HepG2 (cell line): ENCODE measurements at regions not wholly inside any gene's neighbourhood (a gene's known extent, or its start where the extent isn't known, plus 50 kb on each side); places are given as distances from the start of the nearest gene placed in this dataset.

Source experiments
- ATAC-seq: fragments of 200-7000 bp; cut with Tn5 transposase; 3 replicates; pipeline ENCODE4 v1.9.1; 2020; ENCODE audit warnings: mild to moderate bottlenecking, moderate library complexity
- BruUV-seq: library from RNA; stranded (reverse); fragments of 400-500 nt; replicated peaks from 2 replicates; lab custom pipeline; 2021; lab: Mats Ljungman, UMichigan
- CTCF ChIA-PET: fragments of 300-600 bp; formaldehyde crosslinking; extraction: SDS; loops from one replicate; lab custom pipeline; 2021; ENCODE audit warnings: low total read pairs, inconsistent platforms, low intra/inter-chr PET ratio; lab: Yijun Ruan, JAX
- POLR2A ChIA-PET: fragments of 350-600 bp; sonication (Branson Sonifier 250); formaldehyde crosslinking; loops from one replicate; lab custom pipeline; 2020; ENCODE audit warnings: antibody characterized with exemption, inconsistent platforms; lab: Yijun Ruan, JAX
- DNase-seq: peaks from one replicate; pipeline ENCODE4 v3.0.0-alpha.2; 2015; ENCODE audit warnings: low spot score
- FAIRE-seq: peaks from 3 replicates; lab custom pipeline; 2011; peaks lifted over from hg19 to GRCh38; lab: Jason Lieb, UNC
- H2AFZ ChIP-seq: one replicate; pipeline ENCODE4 v1.6.1; 2011; ENCODE audit warnings: low read length, inconsistent platforms
- H3K27ac ChIP-seq: fragments of 300-600 bp; 3 replicates; pipeline ENCODE4 v1.8.0; 2011; ENCODE audit warnings: mixed run types, mild to moderate bottlenecking, mixed read lengths, low read length, inconsistent platforms; ENCODE audit not compliant: insufficient read depth; ENCODE audit errors: extremely low read length
- H3K27me3 ChIP-seq, 2 experiments: fragments of 200-600 bp in 1 of 2; 2 replicates in 1 of 2; 3 replicates in 1 of 2; pipeline versions ENCODE4 v1.6.0 to v1.8.0; 2011; ENCODE audit warnings: low read length in 2 of 2, mild to moderate bottlenecking in 2 of 2, moderate library complexity in 2 of 2, inconsistent platforms in 1 of 2; ENCODE audit not compliant: insufficient read depth in 2 of 2, control insufficient read depth in 1 of 2
- H3K36me3 ChIP-seq, 2 experiments: fragments of 200-600 bp in 1 of 2; replicated peaks in 1 of 2; 2 replicates in 1 of 2; 3 replicates in 1 of 2; pipeline versions ENCODE4 v1.5.1 to v1.8.0; 2011; ENCODE audit warnings: low read length in 2 of 2, inconsistent platforms in 1 of 2; ENCODE audit not compliant: insufficient read depth in 2 of 2, control insufficient read depth in 1 of 2
- H3K4me1 ChIP-seq: 2 replicates; pipeline ENCODE4 v1.5.1; 2012; ENCODE audit warnings: low read length, inconsistent platforms; ENCODE audit not compliant: insufficient read depth
- H3K4me2 ChIP-seq: 2 replicates; pipeline ENCODE4 v1.6.0; 2011; ENCODE audit warnings: low read depth, low read length, inconsistent platforms
- H3K4me3 ChIP-seq, 3 experiments: fragments of 200-600 bp in 1 of 3; sonication (generic), shearing (Covaris generic) in 1 of 3; replicated peaks in 1 of 3; 2 replicates each; pipeline ENCODE4 v1.5.1; 2011 to 2016; ENCODE audit warnings: low read length in 3 of 3, inconsistent platforms in 2 of 3, low read depth in 2 of 3, mild to moderate bottlenecking in 2 of 3, control low read depth in 1 of 3, mixed read lengths in 1 of 3; ENCODE audit not compliant: insufficient read depth in 1 of 3
- H3K79me2 ChIP-seq: one replicate; pipeline ENCODE4 v1.6.1; 2011; ENCODE audit warnings: low read length, inconsistent platforms; ENCODE audit not compliant: insufficient read depth
- H3K9ac ChIP-seq: 2 replicates; pipeline ENCODE4 v1.6.0; 2011; ENCODE audit warnings: mild to moderate bottlenecking, low read depth, low read length, inconsistent platforms; ENCODE audit not compliant: insufficient read depth
- H3K9me3 ChIP-seq: 2 replicates; pipeline ENCODE4 v1.5.1; 2012; ENCODE audit warnings: mild to moderate bottlenecking, low read length
- H4K20me1 ChIP-seq: 2 replicates; pipeline ENCODE4 v1.6.0; 2011; ENCODE audit warnings: inconsistent platforms, mild to moderate bottlenecking, low read length, moderate library complexity; ENCODE audit not compliant: insufficient read depth
- FOXJ3 ChIP-seq: sonication (generic); formaldehyde crosslinking; IDR thresholded peaks from 2 replicates; pipeline ENCODE4 v1.4.0; 2020; ENCODE audit warnings: missing genetic modification reagents, mild to moderate bottlenecking, borderline replicate concordance
- HNF1A ChIP-seq, 2 experiments: sonication (generic) in 1 of 2; formaldehyde crosslinking in 1 of 2; IDR thresholded peaks; 2 replicates each; pipeline versions ENCODE4 v1.4.0 to v1.6.1; 2016 to 2020; ENCODE audit warnings: borderline replicate concordance in 1 of 2, low read depth in 1 of 2, mild to moderate bottlenecking in 1 of 2, missing genetic modification reagents in 1 of 2
- HNRNPUL1 ChIP-seq: fragments of 200-400 bp; formaldehyde crosslinking; IDR thresholded peaks from 2 replicates; pipeline ENCODE4 v1.6.1; 2017; ENCODE audit warnings: low read depth, mild to moderate bottlenecking, low read length, moderate library complexity
- IKZF1 ChIP-seq: fragments of 450-650 bp; IDR thresholded peaks from 2 replicates; pipeline ENCODE4 v1.7.1; 2016
- KLF11 ChIP-seq: IDR thresholded peaks from 2 replicates; pipeline ENCODE4 v1.6.1; 2016; ENCODE audit warnings: missing compliant biosample characterization
- MXD3 ChIP-seq: IDR thresholded peaks from 2 replicates; pipeline ENCODE4 v1.6.1; 2016; ENCODE audit warnings: mild to moderate bottlenecking, missing biosample characterization, missing genetic modification reagents
- RFX1 ChIP-seq: fragments of 450-650 bp; IDR thresholded peaks from 2 replicates; pipeline ENCODE4 v1.6.1; 2017
- SALL1 ChIP-seq: sonication (generic); formaldehyde crosslinking; IDR thresholded peaks from 2 replicates; pipeline ENCODE4 v1.8.0; 2022; ENCODE audit warnings: mild to moderate bottlenecking, missing genetic modification reagents
- YY1 ChIP-seq: IDR thresholded peaks from 2 replicates; pipeline ENCODE4 v1.6.1; 2011; ENCODE audit warnings: low read length, low read depth, moderate library complexity, mild to moderate bottlenecking; ENCODE audit not compliant: insufficient read depth, insufficient replicate concordance
- ZNF337 ChIP-seq: sonication (generic); formaldehyde crosslinking; IDR thresholded peaks from 2 replicates; pipeline ENCODE4 v1.5.1; 2020; ENCODE audit warnings: missing genetic modification reagents, low read depth, mild to moderate bottlenecking, borderline replicate concordance
- ZNF460 ChIP-seq: sonication (generic); formaldehyde crosslinking; IDR thresholded peaks from 2 replicates; pipeline ENCODE4 v1.5.1; 2020; ENCODE audit warnings: missing genetic modification reagents, mild to moderate bottlenecking, borderline replicate concordance
- ZNF569 ChIP-seq: sonication (generic); formaldehyde crosslinking; IDR thresholded peaks from 2 replicates; pipeline ENCODE4 v1.5.0; 2020; ENCODE audit warnings: mild to moderate bottlenecking, missing genetic modification reagents, moderate library complexity, borderline replicate concordance
- WGBS: methylation state at CpG from one replicate; pipeline ENCODE4 v1.1.6; 2017; ENCODE audit warnings: low lambda C conversion rate; 5-methylcytosine and 5-hydroxymethylcytosine counted together
- in situ Hi-C: cut with HindIII; loops from 2 replicates; pipeline ENCODE4 v1.10.0; 2017; ENCODE audit warnings: low pct_unique_long_range_greater_than_20kb; ENCODE audit not compliant: extremely low pct_ligation_motif_present
- intact Hi-C: fragments of 100-400 bp; cut with micrococcal nuclease; formaldehyde crosslinking; loops from one replicate; pipeline ENCODE4 v1.10.0; 2022; ENCODE audit not compliant: unreplicated experiment

GRCh38 chr5:97559827-97560598 lies 377.0 kb upstream of the RIOK2 start:
- Histone ChIP-seq H3K4me2 (no peak overlapping the region), H3K79me2 (no peaks in the 10 kb centered on the region), H3K9ac (no peak overlapping the region), H4K20me1 (no peaks in the 10 kb centered on the region), H2AFZ (no peak overlapping the region), H3K4me3 (no peak overlapping the region), H3K27me3 (no peaks in the 10 kb centered on the region), H3K36me3 (no peaks in the 10 kb centered on the region), H3K9me3 (no peaks in the 10 kb centered on the region), H3K27ac (no peak overlapping the region), H3K4me1 (no peaks in the 10 kb centered on the region)
- no peak for ATAC-seq
- DNase-seq = no peak
- ChIA-PET POLR2A (no interaction called here), CTCF (no interaction called here)
- no peak for FAIRE-seq
- no peak for TF ChIP-seq HNF1A (IDR thresholded peaks at IDR 0.05; ENCODE audit: low read depth)
- no peak for TF ChIP-seq HNF1A (CRISPR knock-in tag; IDR thresholded peaks at IDR 0.05; ENCODE audit: borderline replicate concordance)
- TF ChIP-seq IKZF1 = no peak
- no peak for TF ChIP-seq HNRNPUL1
- no peak for TF ChIP-seq KLF11 (CRISPR knock-in tag)
- no peak for TF ChIP-seq ZNF337 (CRISPR knock-in tag)
- TF ChIP-seq RFX1 = no peak
- TF ChIP-seq ZNF569 (CRISPR knock-in tag) = no peak
- no peak for TF ChIP-seq YY1
- no peak for TF ChIP-seq SALL1 (CRISPR knock-in tag)
- TF ChIP-seq MXD3 (CRISPR knock-in tag) = no peak
- TF ChIP-seq ZNF460 (CRISPR knock-in tag) = no peak
- TF ChIP-seq FOXJ3 (CRISPR knock-in tag) = no peak
- whole genome bisulfite sequencing = under 1% methylated on average over 3 of the region's 3 CpGs
- BruUV-seq = no TSS peak
- intact Hi-C loops (no loop called here), in situ Hi-C loops (no loop called here)
